HG03064 (cell line): ENCODE measurements at regions not wholly inside any gene's neighbourhood (a gene's known extent, or its start where the extent isn't known, plus 50 kb on each side); places are given as distances from the start of the nearest gene placed in this dataset.
A peak's percentile ranks its signal among the peaks of the same experiment; 100 is the strongest.
"Not testable (repeated sequence)": the region's sequence is repeated elsewhere in the genome, so short reads cannot be mapped to it uniquely, and the experiment has no call there.

Experiments
- ATAC-seq: cut with Tn5 transposase; IDR thresholded peaks from one replicate; pipeline ENCODE4 v1.9.1; 2021; ENCODE audit warnings: low read depth; ENCODE audit not compliant: unreplicated experiment

- ATAC-seq, result no peak
Observed at GRCh38 chr3:87625876-87626275, 349.5 kb upstream of the POU1F1 start.

- ATAC-seq, result no peak
Observed at GRCh38 chr3:87624860-87625259, 348.5 kb upstream of the POU1F1 start.

GRCh38 chr3:87621667-87622066 lies 345.3 kb upstream of the POU1F1 start:
- ATAC-seq, result peak; percentile 89

GRCh38 chr3:87615506-87615905 lies 339.1 kb upstream of the POU1F1 start:
- no peak for ATAC-seq

GRCh38 chr3:87614998-87615397 lies 338.6 kb upstream of the POU1F1 start:
- ATAC-seq, result no peak

GRCh38 chr3:87607234-87607633 lies 330.9 kb upstream of the POU1F1 start:
- ATAC-seq, result no peak

- ATAC-seq, result no peak
Observed at GRCh38 chr3:87595798-87596197, 319.4 kb upstream of the POU1F1 start.

- ATAC-seq, result no peak
Observed at GRCh38 chr3:87581240-87581639, 304.9 kb upstream of the POU1F1 start.

- ATAC-seq, result no peak
Observed at GRCh38 chr3:87576752-87577151, 300.4 kb upstream of the POU1F1 start.

GRCh38 chr3:87575550-87575949 lies 299.2 kb upstream of the POU1F1 start:
- no peak for ATAC-seq

- ATAC-seq, result no peak
Observed at GRCh38 chr3:87568331-87568730, 291.9 kb upstream of the POU1F1 start.

- no peak for ATAC-seq
Observed at GRCh38 chr3:87564438-87564837, 288.1 kb upstream of the POU1F1 start.

- no peak for ATAC-seq
Observed at GRCh38 chr3:87563712-87564111, 287.3 kb upstream of the POU1F1 start.

GRCh38 chr3:87558492-87558891 lies 282.1 kb upstream of the POU1F1 start:
- no peak for ATAC-seq

- no peak for ATAC-seq
Observed at GRCh38 chr3:87555290-87555689, 278.9 kb upstream of the POU1F1 start.

GRCh38 chr3:87553058-87553457 lies 276.7 kb upstream of the POU1F1 start:
- ATAC-seq, result no peak

GRCh38 chr3:87550892-87551291 lies 274.5 kb upstream of the POU1F1 start:
- no peak for ATAC-seq

- ATAC-seq, result no peak
Observed at GRCh38 chr3:87549208-87549607, 272.8 kb upstream of the POU1F1 start.

GRCh38 chr3:87548271-87548670 lies 271.9 kb upstream of the POU1F1 start:
- ATAC-seq, result no peak

GRCh38 chr3:87546216-87546615 lies 269.8 kb upstream of the POU1F1 start:
- no peak for ATAC-seq

- ATAC-seq, result not testable (repeated sequence)
Observed at GRCh38 chr3:87543408-87543807, 267.0 kb upstream of the POU1F1 start.

- no peak for ATAC-seq
Observed at GRCh38 chr3:87541723-87542122, 265.3 kb upstream of the POU1F1 start.

GRCh38 chr3:87538722-87539121 lies 262.3 kb upstream of the POU1F1 start:
- ATAC-seq, result not testable (repeated sequence)
